ENCODE measurements at regions not wholly inside any gene's neighbourhood (a gene's known extent, or its start where the extent isn't known, plus 50 kb on each side); places are given as distances from the start of the nearest gene placed in this dataset.

GRCh38 chr4:161225327-161225726, 938.5 kb downstream of the FSTL5 start:
- DNase-seq, result no peak

GRCh38 chr4:161222889-161223288, 940.9 kb downstream of the FSTL5 start:
- DNase-seq, result no peak

GRCh38 chr4:161208564-161208963, 955.2 kb downstream of the FSTL5 start:
- no peak for DNase-seq

DNA sequence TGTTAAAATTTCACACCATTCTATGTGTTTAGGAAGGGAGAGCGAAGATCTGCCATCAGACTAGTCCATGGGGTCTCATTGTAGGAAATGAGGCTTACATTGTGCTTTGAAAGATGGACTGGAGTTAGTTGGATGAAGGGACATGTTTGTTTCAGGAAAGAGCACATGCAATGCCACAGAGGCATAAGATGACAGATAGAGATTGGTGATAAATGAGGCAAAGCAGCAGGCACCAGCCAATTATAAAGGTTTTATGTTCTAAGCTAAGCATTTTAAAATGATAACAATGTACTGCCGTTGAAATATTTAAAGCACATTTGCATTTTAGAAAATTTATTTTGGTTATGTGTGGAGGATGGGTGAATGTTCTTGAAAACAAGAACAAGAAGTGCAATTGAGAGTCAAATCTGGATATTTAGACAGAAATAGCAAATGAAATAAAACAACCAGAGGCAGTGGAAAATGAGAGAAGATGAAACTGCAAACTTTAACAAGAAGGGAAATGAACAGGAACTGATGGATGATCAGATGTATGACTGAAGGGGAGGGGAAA, 957.2 kb downstream of the FSTL5 start:
- DNase-seq, result no peak

- DNase-seq, result no peak
Observed at GRCh38 chr4:161203865-161204264, 959.9 kb downstream of the FSTL5 start.

DNA sequence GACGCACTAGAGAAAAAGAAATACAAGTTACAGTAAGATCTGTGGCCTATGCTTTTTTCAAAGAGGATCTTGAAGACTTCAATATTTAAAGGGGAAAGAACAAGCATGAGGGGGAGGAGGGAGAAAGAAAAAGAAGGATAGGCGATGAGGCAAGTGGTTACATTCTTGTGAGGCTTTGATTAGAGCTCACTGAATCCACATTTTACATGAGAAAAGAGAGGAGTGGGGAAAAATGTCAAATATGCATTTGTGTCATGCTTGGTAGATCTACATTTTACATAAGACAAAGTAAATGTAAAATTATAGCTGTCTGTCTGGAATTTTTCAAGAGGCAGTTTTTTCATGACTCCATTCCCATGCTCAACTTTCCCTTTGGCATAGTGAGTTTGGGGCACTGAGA, 965.9 kb downstream of the FSTL5 start:
- DNase-seq, result no peak

- no peak for DNase-seq
Observed at GRCh38 chr4:161197474-161197873, 966.3 kb downstream of the FSTL5 start.

DNA sequence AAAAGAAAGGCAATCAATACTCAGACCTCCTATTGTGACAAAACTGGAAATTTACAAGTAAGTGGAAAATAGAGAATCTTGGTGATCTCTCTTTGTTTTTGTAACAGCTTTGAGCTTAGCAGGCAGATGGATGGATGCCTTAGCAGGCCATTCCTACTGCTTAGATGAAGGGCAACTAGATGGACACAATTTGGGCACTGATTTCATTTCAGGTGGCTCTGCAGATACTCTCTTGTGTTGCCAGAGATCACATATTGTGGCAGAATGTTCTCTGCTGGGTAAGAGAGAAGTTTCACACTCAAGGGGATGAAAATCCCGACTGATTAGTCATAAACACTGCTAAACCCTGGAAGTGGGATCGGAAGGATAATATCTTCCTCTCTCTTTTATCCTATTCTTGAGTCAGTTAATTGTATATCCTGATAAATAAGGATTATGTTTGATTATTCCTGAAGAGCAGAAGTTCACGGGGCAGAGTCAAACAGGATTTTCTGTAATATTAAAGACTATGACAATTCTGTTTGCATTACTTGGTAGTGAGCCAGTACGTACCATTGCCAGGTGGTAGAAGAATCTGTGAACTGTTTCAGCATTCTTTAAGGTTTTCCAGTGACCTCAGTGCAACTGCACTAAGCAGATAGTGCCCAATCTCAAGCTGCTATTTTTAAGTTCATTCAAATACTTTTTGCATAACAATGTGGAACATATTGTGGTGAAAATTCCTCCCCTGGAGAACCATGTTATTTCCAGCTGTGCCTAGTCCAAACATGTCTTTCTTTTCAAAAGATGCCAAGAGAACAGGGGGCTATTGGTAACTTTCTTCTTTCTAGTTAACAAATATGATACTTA, 974.3 kb downstream of the FSTL5 start:
- DNase-seq, result no peak

DNA sequence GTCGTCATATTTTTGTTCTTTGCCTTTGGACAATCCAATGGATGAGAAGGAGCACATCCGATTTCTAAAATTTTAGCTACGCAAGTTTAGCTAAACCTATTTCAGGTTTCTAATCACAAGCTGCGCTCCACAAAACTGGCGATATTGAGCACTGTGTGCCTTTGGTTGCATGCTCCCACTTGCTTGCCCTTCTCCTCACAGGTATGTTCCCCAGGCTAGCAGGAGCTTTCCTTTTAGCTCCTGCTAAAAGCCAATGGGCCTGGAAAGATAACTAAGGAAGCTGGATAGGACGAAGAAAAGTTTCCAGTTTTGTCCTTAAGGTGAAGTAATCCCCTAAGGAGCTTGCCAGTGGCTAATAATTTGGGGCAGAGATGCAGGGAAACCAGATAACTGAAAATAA, 975.2 kb downstream of the FSTL5 start:
- no peak for DNase-seq

DNA sequence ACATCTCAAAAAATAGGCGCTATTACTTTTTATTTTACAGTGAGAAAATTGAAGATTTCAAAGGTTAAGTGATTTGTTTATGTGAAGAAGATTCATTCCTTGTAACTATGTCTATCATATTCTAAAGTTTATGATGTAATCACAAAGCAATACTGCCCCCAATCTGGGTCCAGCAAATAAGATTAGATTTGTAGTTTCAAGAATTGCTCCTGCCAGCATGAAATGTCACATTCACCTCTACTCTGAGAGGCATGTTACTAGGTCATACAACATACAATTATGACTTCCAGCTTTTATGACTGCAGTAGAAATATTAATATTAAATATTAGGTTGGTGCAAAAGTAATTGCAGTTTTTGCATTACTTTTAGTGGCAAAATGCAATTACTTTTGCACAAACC, 976.2 kb downstream of the FSTL5 start:
- DNase-seq, result no peak

DNA sequence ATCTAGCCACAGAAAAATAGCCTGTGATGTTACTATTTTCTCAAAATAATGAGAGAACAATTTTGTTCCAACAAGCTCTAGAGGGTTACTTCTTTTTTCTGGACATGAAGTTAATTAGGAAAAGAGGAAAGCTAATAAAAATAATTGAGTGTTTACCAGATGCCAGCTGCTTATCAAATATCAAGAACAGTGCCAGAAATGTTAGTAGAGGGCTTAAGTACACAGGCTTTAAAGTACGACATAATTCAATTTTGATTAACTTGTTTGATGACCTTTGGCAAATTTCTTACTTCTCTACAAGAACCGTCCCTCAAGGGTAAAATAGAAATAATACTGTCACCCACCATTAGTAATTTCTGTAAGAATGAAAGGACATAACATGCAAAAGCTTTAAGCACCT, 977.0 kb downstream of the FSTL5 start:
- no peak for DNase-seq

GRCh38 chr4:161186012-161186411, 977.8 kb downstream of the FSTL5 start:
- DNase-seq, result no peak

DNA sequence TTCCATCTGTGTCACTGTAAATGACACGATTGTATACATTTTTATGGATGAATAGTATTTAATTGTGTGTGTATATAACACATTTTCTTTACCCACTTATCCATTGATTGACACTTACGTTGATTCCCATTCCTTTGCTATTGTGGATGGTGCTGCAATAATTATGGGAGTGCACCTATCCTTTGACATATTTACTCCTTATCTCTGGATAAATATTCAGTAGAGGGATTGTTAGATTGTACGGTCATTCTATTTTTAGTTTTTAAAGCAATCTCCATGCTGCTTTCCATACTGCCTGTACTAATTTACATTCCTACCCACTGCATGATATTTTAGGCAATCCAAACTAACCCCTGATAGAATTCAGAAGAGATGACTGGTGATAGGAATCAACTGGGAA, 980.1 kb downstream of the FSTL5 start:
- no peak for DNase-seq

DNA sequence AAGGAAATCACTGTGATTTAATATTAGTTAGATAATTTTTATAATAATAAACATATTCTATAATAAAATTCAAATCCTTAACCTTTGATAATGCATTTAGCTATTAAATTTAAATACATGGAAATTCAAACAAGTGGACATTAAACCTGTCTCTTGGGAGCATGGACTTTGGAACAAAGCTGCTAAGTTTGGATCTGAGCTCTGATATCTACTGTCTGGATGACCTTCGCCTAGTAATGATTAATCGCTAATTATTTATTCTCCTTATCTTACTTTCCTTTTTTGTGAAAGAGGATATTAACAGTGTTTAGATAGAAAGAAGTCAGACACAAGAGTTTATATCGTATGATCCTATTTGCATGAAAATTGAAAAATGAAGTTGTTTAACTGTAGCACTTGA, 980.9 kb downstream of the FSTL5 start:
- DNase-seq, result no peak

DNA sequence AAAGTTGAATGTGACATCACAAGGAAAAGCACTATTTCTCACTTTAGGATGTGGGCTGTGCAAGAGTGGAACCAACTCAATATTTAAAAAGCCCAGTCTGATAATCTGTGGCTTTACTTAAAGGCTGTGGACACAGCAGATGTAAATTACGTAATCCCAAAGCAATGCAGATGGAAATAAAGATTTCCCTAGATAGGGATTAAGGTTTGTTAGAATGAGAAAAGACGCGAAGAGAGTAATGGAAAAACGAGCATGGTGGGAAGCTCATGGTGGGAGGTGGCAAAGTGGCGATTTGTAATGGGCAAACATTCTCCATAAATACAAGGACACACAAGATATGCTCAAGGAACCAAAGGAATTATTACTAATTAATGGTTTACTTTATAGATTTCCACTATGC, 985.5 kb downstream of the FSTL5 start:
- no peak for DNase-seq

GRCh38 chr4:161172396-161173026, 991.3 kb downstream of the FSTL5 start:
- no peak for DNase-seq

DNA sequence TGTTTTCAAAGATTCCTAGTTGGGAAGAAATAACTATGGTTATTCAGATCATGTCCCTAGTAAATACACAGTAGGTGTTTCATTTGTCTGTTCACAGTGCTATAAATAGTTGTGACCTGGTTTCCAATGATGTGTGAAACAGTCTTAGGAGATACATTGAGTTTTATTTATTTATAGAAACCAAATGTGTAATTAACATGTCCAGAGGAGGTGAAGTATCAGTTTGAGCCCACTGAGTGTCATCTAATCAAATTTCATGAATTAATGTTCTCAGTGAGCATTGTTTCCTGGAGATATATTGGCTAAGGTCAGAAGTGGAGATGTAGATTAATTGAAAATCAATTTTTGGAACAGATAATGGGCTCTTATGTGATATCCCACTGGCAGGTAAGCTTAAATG, 996.3 kb downstream of the FSTL5 start:
- DNase-seq, result no peak

DNA sequence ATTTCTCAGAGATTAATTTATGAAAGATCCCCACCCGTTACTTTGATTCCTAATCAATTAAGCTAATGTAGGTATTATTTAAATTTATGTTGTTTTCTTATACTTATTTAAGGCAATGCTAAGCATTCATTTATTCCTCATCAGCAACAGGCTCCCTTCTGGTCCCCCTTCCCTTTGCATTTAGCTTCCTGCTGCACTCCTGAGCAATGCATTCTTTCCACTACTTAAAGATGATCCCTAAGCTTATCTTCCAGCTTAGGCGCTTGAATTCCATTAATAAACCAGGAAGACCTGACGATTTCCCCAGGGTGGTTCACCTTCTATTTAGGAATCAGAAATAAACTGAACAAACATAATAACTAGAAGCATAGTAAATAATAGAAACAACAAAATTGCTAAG, 1003.1 kb downstream of the FSTL5 start:
- no peak for DNase-seq

DNA sequence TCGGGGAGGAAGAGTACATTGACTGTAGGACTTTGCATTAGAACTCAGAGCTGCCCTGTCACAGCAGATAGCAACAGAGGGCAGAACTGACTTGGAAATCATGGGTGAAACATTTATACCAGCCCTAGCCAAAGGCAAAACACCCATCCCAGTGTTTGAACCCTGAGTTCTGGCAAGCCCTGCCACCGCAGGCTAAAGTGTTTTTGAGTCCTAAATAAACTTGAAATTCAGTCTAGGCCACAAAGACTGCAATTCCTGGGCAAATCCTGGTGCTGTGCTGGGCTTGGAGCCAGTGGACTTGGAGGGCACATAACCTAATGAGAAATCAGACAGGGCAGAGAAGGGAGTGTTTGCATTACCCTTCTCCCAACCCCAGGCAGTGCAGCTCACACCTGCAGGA, 1015.7 kb downstream of the FSTL5 start:
- peak in 1 of 56 donors; percentile 1 for DNase-seq

DNA sequence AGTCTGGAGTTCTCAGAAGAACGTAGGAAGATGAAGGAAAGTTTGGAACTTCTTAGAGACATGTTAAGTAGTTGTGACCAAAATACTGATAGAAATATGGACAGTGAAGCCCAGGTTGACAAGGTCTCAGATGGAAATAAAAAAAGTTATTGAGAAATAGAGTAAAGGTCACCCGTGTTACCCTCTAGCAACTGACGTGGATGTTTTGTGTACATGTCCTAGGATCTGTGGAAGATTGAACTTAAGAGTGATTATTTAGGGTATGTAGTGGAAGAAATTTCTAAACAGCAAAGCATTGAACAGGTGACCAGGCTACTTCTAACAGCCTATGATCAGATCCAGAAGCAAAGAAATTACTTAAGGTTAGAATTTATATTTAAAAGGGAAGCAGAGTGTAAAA, 1020.4 kb downstream of the FSTL5 start:
- DNase-seq, result no peak

- DNase-seq, result no peak
Observed at GRCh38 chr4:161134795-161135194, 1029.0 kb downstream of the FSTL5 start.

DNA sequence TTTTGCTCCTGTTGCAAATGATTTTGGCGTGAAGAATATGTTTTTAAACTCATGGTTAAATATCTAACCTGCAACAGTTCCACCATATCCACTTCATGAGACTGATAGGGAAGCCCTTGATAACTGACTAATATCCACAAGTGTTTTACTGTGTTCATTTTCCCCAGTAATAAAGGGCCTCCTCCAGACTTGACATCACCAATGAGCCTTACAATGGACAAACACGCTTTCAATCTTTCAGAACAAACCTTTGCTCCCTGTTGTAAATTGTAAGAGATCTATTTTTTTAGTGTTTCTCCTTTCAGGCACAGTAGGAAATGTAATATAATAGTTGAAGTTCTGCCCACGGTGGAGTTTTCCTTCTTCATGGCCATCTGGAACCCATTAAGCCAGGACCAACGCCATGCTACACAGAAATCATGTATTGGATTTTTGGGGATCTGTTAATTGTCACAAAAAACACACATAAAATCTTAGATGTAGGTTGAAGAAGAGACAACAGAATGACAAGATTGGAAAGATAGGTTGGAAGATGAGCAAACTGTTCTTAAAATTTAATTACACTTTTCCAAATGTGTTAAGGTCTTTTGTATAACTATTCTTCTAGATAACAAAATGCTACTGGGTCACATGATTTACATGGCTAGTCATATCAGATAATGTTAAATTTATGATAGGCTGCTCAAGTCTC, 1030.1 kb downstream of the FSTL5 start:
- DNase-seq, result no peak

Measured in amygdala (tissue), 56 donors.